ENCODE measurements at regions not wholly inside any gene's neighbourhood (a gene's known extent, or its start where the extent isn't known, plus 50 kb on each side); places are given as distances from the start of the nearest gene placed in this dataset.

GRCh38 chr3:82416349-82416748 is 654.9 kb upstream of the GBE1 start:
- H3K4me3 ChIP-seq (replicated peaks; ENCODE audit: insufficient read depth, low read length): no peak overlapping the region
- DNase-seq (ENCODE audit: low read depth in 1 of 2, low spot score in 1 of 2): no peak
- no peaks in the 10 kb centered on the region for H3K27me3 ChIP-seq (ENCODE audit: insufficient read depth, poor library complexity, severe bottlenecking)
- TF ChIP-seq, protein P1, sequence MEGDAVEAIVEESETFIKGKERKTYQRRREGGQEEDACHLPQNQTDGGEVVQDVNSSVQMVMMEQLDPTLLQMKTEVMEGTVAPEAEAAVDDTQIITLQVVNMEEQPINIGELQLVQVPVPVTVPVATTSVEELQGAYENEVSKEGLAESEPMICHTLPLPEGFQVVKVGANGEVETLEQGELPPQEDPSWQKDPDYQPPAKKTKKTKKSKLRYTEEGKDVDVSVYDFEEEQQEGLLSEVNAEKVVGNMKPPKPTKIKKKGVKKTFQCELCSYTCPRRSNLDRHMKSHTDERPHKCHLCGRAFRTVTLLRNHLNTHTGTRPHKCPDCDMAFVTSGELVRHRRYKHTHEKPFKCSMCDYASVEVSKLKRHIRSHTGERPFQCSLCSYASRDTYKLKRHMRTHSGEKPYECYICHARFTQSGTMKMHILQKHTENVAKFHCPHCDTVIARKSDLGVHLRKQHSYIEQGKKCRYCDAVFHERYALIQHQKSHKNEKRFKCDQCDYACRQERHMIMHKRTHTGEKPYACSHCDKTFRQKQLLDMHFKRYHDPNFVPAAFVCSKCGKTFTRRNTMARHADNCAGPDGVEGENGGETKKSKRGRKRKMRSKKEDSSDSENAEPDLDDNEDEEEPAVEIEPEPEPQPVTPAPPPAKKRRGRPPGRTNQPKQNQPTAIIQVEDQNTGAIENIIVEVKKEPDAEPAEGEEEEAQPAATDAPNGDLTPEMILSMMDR (IDR thresholded peaks at IDR 0.05; ENCODE audit: insufficient read depth, low read length): no peak
- TF ChIP-seq GABPA (IDR thresholded peaks at IDR 0.05; ENCODE audit: low read depth): no peak
- no peak overlapping the region for H3K27ac ChIP-seq (replicated peaks)

DNA sequence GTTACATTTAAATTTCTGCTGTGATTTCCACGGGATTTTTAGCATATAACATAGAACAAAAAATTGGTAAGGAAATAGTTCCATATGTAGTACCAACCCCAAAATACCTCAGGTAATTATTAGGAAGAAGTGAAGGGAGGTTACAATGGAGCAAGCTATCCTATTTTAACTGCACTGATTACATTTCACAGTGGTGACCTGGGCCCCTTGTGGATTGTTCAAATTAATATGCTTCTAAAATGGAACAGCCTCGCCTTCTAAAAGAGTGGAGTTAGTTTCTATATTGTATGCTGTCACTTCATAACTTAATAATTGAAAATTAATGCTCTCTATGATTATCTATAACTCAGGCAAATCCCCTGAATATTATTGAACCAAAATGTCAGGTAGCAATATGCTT is 651.7 kb upstream of the GBE1 start:
- no peak overlapping the region for H3K27ac ChIP-seq (replicated peaks)
- no peak for DNase-seq (ENCODE audit: low read depth in 1 of 2, low spot score in 1 of 2)
- no peak overlapping the region for H3K4me3 ChIP-seq (replicated peaks; ENCODE audit: insufficient read depth, low read length)
- H3K27me3 ChIP-seq (ENCODE audit: insufficient read depth, poor library complexity, severe bottlenecking): no peaks in the 10 kb centered on the region
- TF ChIP-seq REST (IDR thresholded peaks at IDR 0.05; ENCODE audit: insufficient replicate concordance, low read depth): no peak
- TF ChIP-seq SPI1 (IDR thresholded peaks at IDR 0.05; ENCODE audit: borderline replicate concordance, low read depth): no peak

GRCh38 chr3:82410366-82410765 is 648.9 kb upstream of the GBE1 start:
- no peak overlapping the region for H3K27ac ChIP-seq (replicated peaks)
- no peak for DNase-seq (ENCODE audit: low read depth in 1 of 2, low spot score in 1 of 2)
- H3K4me3 ChIP-seq (replicated peaks; ENCODE audit: insufficient read depth, low read length): no peak overlapping the region
- TF ChIP-seq, protein P1 (IDR thresholded peaks at IDR 0.05; ENCODE audit: insufficient read depth, low read length): no peak
- TF ChIP-seq GABPA (IDR thresholded peaks at IDR 0.05; ENCODE audit: low read depth) (no peak), POLR2AphosphoS5 (IDR thresholded peaks at IDR 0.05; ENCODE audit: low read depth) (no peak), SPI1 (IDR thresholded peaks at IDR 0.05; ENCODE audit: borderline replicate concordance, low read depth) (no peak), REST (IDR thresholded peaks at IDR 0.05; ENCODE audit: insufficient replicate concordance, low read depth) (no peak)
- no peaks in the 10 kb centered on the region for H3K27me3 ChIP-seq (ENCODE audit: insufficient read depth, poor library complexity, severe bottlenecking)

DNA sequence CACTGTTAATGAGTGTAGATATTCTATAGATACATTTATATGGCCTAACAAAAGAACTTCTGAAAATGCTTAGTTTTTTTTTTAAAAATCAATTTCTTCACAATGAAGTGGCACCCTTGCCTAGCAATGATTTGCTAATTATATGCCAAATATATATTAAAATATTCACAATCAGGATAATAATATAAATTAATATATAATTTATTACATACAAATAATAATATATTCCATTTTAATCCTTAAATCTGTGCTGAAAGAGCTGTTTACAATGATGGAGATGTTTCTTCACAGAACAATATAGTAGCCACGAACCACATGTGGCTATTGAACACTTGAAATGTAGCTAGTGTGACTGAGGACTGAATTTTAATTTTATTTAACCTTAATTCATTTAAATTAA is 648.4 kb upstream of the GBE1 start:
- no peak for DNase-seq (ENCODE audit: low read depth in 1 of 2, low spot score in 1 of 2)
- TF ChIP-seq SPI1 (IDR thresholded peaks at IDR 0.05; ENCODE audit: borderline replicate concordance, low read depth) (no peak), GABPA (IDR thresholded peaks at IDR 0.05; ENCODE audit: low read depth) (no peak), POLR2AphosphoS5 (IDR thresholded peaks at IDR 0.05; ENCODE audit: low read depth) (no peak), REST (IDR thresholded peaks at IDR 0.05; ENCODE audit: insufficient replicate concordance, low read depth) (no peak)
- TF ChIP-seq, protein P1 (IDR thresholded peaks at IDR 0.05; ENCODE audit: insufficient read depth, low read length): no peak

More for the DNA sequence above, 648.4 kb upstream of the GBE1 start:
- Histone ChIP-seq H3K4me3 (replicated peaks; ENCODE audit: insufficient read depth, low read length) (no peak overlapping the region), H3K27ac (replicated peaks) (no peak overlapping the region), H3K27me3 (ENCODE audit: insufficient read depth, poor library complexity, severe bottlenecking) (no peaks in the 10 kb centered on the region)

Data from HL-60 (cell line).